Mesenchymal stem cell (in vitro differentiated cells and primary cell): ENCODE measurements at regions not wholly inside any gene's neighbourhood (a gene's known extent, or its start where the extent isn't known, plus 50 kb on each side); places are given as distances from the start of the nearest gene placed in this dataset.

Experiments used
- DNase-seq: peaks from one replicate; pipeline ENCODE4 v3.0.0-alpha.2; 2013
- H2AFZ ChIP-seq: one replicate; pipeline ENCODE4 v1.6.1; 2013; ENCODE audit warnings: low read depth, mild to moderate bottlenecking, control low read depth, inconsistent platforms, low read length, moderate library complexity
- H2AK5ac ChIP-seq: 2 replicates; pipeline ENCODE4 v1.6.1; 2013; ENCODE audit warnings: low read length, moderate library complexity, mild to moderate bottlenecking, inconsistent platforms; ENCODE audit not compliant: severe bottlenecking
- H2BK120ac ChIP-seq: one replicate; pipeline ENCODE4 v1.6.1; 2013; ENCODE audit warnings: low read depth, mild to moderate bottlenecking, inconsistent platforms, low read length, moderate library complexity
- H2BK12ac ChIP-seq, 2 experiments: one replicate each; pipeline ENCODE4 v1.6.1; 2013; ENCODE audit warnings: inconsistent platforms in 2 of 2, low read length in 2 of 2, mild to moderate bottlenecking in 2 of 2, moderate library complexity in 2 of 2, control low read depth in 1 of 2
- H2BK15ac ChIP-seq: one replicate; pipeline ENCODE4 v1.6.1; 2013; ENCODE audit warnings: mild to moderate bottlenecking, low read depth, inconsistent platforms; ENCODE audit not compliant: poor library complexity, severe bottlenecking
- H2BK5ac ChIP-seq: 2 replicates; pipeline ENCODE4 v1.6.1; 2013; ENCODE audit warnings: low read depth, mild to moderate bottlenecking, low read length, control low read depth, inconsistent platforms; ENCODE audit not compliant: poor library complexity, severe bottlenecking
- H3K14ac ChIP-seq, 2 experiments: one replicate each; pipeline ENCODE4 v1.6.1; 2013; ENCODE audit warnings: inconsistent platforms in 2 of 2, low read length in 2 of 2, control low read depth in 1 of 2, mild to moderate bottlenecking in 1 of 2, moderate library complexity in 1 of 2
- H3K18ac ChIP-seq, 2 experiments: one replicate each; pipeline ENCODE4 v1.6.1; 2013; ENCODE audit warnings: inconsistent platforms in 2 of 2, low read length in 2 of 2, control low read depth in 1 of 2, low read depth in 1 of 2, mild to moderate bottlenecking in 1 of 2
- H3K23ac ChIP-seq, 2 experiments: one replicate each; pipeline ENCODE4 v1.6.1; 2013; ENCODE audit warnings: inconsistent platforms in 2 of 2, low read length in 2 of 2, mild to moderate bottlenecking in 2 of 2, moderate library complexity in 2 of 2, control low read depth in 1 of 2
- H3K27ac ChIP-seq: 2 replicates; pipeline ENCODE4 v1.5.1; 2013; ENCODE audit warnings: mild to moderate bottlenecking, moderate library complexity, low read length, control low read depth, inconsistent platforms; ENCODE audit not compliant: poor library complexity, severe bottlenecking
- H3K27me3 ChIP-seq, 2 experiments: 2 replicates each; pipeline versions ENCODE4 v1.6.1 to v1.7.0; 2013; ENCODE audit warnings: low read length in 2 of 2, mild to moderate bottlenecking in 2 of 2, moderate library complexity in 2 of 2, control low read depth in 1 of 2, inconsistent platforms in 1 of 2; ENCODE audit not compliant: control insufficient read depth in 1 of 2, insufficient read depth in 1 of 2
- H3K36me3 ChIP-seq, 2 experiments: 2 replicates each; pipeline versions ENCODE4 v1.6.1 to v1.7.0; 2013; ENCODE audit warnings: low read length in 2 of 2, control low read depth in 1 of 2, inconsistent platforms in 1 of 2, low read depth in 1 of 2, mild to moderate bottlenecking in 1 of 2; ENCODE audit not compliant: insufficient read depth in 2 of 2, control insufficient read depth in 1 of 2
- H3K4ac ChIP-seq, 2 experiments: one replicate each; pipeline ENCODE4 v1.6.1; 2013; ENCODE audit warnings: inconsistent platforms in 2 of 2, low read length in 2 of 2, mild to moderate bottlenecking in 2 of 2, moderate library complexity in 2 of 2, control low read depth in 1 of 2, low read depth in 1 of 2
- H3K4me1 ChIP-seq: 2 replicates; pipeline ENCODE4 v1.6.1; 2013; ENCODE audit warnings: low read depth, low read length, control low read depth; ENCODE audit not compliant: control insufficient read depth, insufficient read depth
- H3K4me2 ChIP-seq: 2 replicates; pipeline ENCODE4 v1.6.1; 2013; ENCODE audit warnings: low read length, mild to moderate bottlenecking, inconsistent platforms; ENCODE audit not compliant: poor library complexity, severe bottlenecking
- H3K4me3 ChIP-seq, 2 experiments: 2 replicates each; pipeline versions ENCODE4 v1.5.1 to v1.7.0; 2013; ENCODE audit warnings: low read length in 2 of 2, mild to moderate bottlenecking in 2 of 2, control low read depth in 1 of 2, low read depth in 1 of 2; ENCODE audit not compliant: insufficient read depth in 1 of 2
- H3K79me1 ChIP-seq: replicated peaks from 2 replicates; pipeline ENCODE4 v1.6.1; 2013; ENCODE audit warnings: mild to moderate bottlenecking, control low read depth, low read length, inconsistent platforms; ENCODE audit not compliant: poor library complexity, severe bottlenecking
- H3K9ac ChIP-seq: 2 replicates; pipeline ENCODE4 v1.7.0; 2013; ENCODE audit warnings: mild to moderate bottlenecking, low read length, moderate library complexity
- H3K9me3 ChIP-seq: 2 replicates; pipeline ENCODE4 v1.7.0; 2013; ENCODE audit warnings: mild to moderate bottlenecking, low read length; ENCODE audit not compliant: control insufficient read depth
- H4K8ac ChIP-seq: one replicate; pipeline ENCODE4 v1.6.1; 2013; ENCODE audit warnings: inconsistent platforms, mild to moderate bottlenecking, low read length, moderate library complexity
- H4K91ac ChIP-seq: one replicate; pipeline ENCODE4 v1.6.1; 2013; ENCODE audit warnings: mild to moderate bottlenecking, low read length, inconsistent platforms
- WGBS: methylation state at CpG from one replicate; pipeline ENCODE4 v1.1.7; 2013; ENCODE audit warnings: mixed read lengths; 5-methylcytosine and 5-hydroxymethylcytosine counted together

GRCh38 chr20:12614764-12615163 is 394.0 kb upstream of the SPTLC3 start:
- no peak for DNase-seq
- Histone ChIP-seq H4K8ac (no peak overlapping the region), H3K36me3 (no peaks in the 10 kb centered on the region), H2BK15ac (no peak overlapping the region), H3K4ac (no peak overlapping the region), H4K91ac (no peak overlapping the region), H2AK5ac (no peak overlapping the region), H3K14ac (no peak overlapping the region), H2AFZ (no peak overlapping the region), H3K4me1 (no peaks in the 10 kb centered on the region), H3K4me2 (no peak overlapping the region), H2BK120ac (no peak overlapping the region), H3K27me3 (no peaks in the 10 kb centered on the region), H3K23ac (no peak overlapping the region), H3K9me3 (peaks cover 6% of the 10 kb centered on the region), H3K27ac (no peak overlapping the region), H2BK5ac (no peak overlapping the region), H3K4me3 (no peak overlapping the region), H3K18ac (no peak overlapping the region), H3K9ac (no peak overlapping the region), H3K79me1 (no peaks in the 10 kb centered on the region), H2BK12ac (no peak overlapping the region)
- 89% methylated on average over 1 of the region's 1 CpG for WGBS

GRCh38 chr20:12617076-12617475 is 391.7 kb upstream of the SPTLC3 start:
- H3K4me1 ChIP-seq: no peaks in the 10 kb centered on the region
- WGBS: 86% methylated on average over 5 of the region's 5 CpGs
- H2BK15ac ChIP-seq: no peak overlapping the region
- no peak overlapping the region for H2BK12ac ChIP-seq
- no peaks in the 10 kb centered on the region for H3K27me3 ChIP-seq
- H4K91ac ChIP-seq: no peak overlapping the region
- H3K79me1 ChIP-seq: no peaks in the 10 kb centered on the region
- no peak overlapping the region for H3K9ac ChIP-seq
- no peak overlapping the region for H3K4ac ChIP-seq
- H3K23ac ChIP-seq: no peak overlapping the region
- H4K8ac ChIP-seq: no peak overlapping the region
- H2BK120ac ChIP-seq: no peak overlapping the region
- H3K4me3 ChIP-seq: no peak overlapping the region
- no peak overlapping the region for H2BK5ac ChIP-seq
- H3K4me2 ChIP-seq: no peak overlapping the region
- H3K9me3 ChIP-seq: peaks cover 6% of the 10 kb centered on the region
- no peak overlapping the region for H3K14ac ChIP-seq
- no peaks in the 10 kb centered on the region for H3K36me3 ChIP-seq
- no peak overlapping the region for H2AFZ ChIP-seq
- no peak for DNase-seq
- H2AK5ac ChIP-seq: no peak overlapping the region
- H3K27ac ChIP-seq: no peak overlapping the region
- H3K18ac ChIP-seq: no peak overlapping the region

DNA sequence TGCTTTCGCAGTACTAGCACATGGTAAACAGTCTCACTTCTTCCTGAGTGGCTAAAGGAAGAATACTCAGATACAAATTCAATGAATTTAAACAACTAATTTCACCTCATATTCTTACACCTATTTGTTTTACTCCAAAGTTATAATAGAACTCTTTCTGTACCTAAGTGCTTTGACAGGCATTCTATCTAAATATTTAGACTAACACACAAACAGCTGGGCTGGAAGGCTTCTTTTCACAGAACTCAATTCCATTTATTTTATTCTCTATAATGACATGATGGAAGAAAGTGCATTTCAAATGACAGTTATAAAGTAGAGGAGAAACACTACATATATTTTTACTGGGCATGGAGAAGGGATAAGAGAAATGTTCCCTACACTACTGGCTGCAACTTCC is 384.9 kb upstream of the SPTLC3 start:
- no peak overlapping the region for H2BK12ac ChIP-seq
- H4K91ac ChIP-seq: no peak overlapping the region
- H3K36me3 ChIP-seq: no peaks in the 10 kb centered on the region
- no peaks in the 10 kb centered on the region for H3K4me1 ChIP-seq
- 100% methylated on average over 1 of the region's 1 CpG for WGBS
- H3K27ac ChIP-seq: no peak overlapping the region
- H3K4ac ChIP-seq: no peak overlapping the region
- peaks cover 9% of the 10 kb centered on the region for H3K9me3 ChIP-seq
- H3K4me3 ChIP-seq: no peak overlapping the region
- no peak overlapping the region for H3K9ac ChIP-seq
- no peak overlapping the region for H4K8ac ChIP-seq
- no peak overlapping the region for H3K14ac ChIP-seq
- no peak overlapping the region for H2BK120ac ChIP-seq
- no peak overlapping the region for H2AK5ac ChIP-seq
- H3K79me1 ChIP-seq: no peaks in the 10 kb centered on the region
- DNase-seq: peak; percentile 1
- H3K4me2 ChIP-seq: no peak overlapping the region
- H3K18ac ChIP-seq: no peak overlapping the region
- no peak overlapping the region for H2BK5ac ChIP-seq
- H2AFZ ChIP-seq: no peak overlapping the region
- H2BK15ac ChIP-seq: no peak overlapping the region
- H3K27me3 ChIP-seq: no peaks in the 10 kb centered on the region
- no peak overlapping the region for H3K23ac ChIP-seq

GRCh38 chr20:12627485-12627884 is 381.3 kb upstream of the SPTLC3 start:
- Histone ChIP-seq H3K18ac (no peak overlapping the region), H2AK5ac (no peak overlapping the region), H3K4me1 (no peaks in the 10 kb centered on the region), H3K4me2 (no peak overlapping the region), H2AFZ (no peak overlapping the region), H3K23ac (no peak overlapping the region), H2BK15ac (no peak overlapping the region), H2BK5ac (no peak overlapping the region), H3K9ac (no peak overlapping the region), H4K91ac (no peak overlapping the region), H3K14ac (no peak overlapping the region), H3K36me3 (no peaks in the 10 kb centered on the region), H3K27me3 (no peaks in the 10 kb centered on the region), H3K4me3 (no peak overlapping the region), H3K27ac (no peak overlapping the region), H4K8ac (no peak overlapping the region), H2BK120ac (no peak overlapping the region), H2BK12ac (no peak overlapping the region), H3K9me3 (peaks cover 12% of the 10 kb centered on the region), H3K79me1 (no peaks in the 10 kb centered on the region), H3K4ac (no peak overlapping the region)
- peak; percentile 64 for DNase-seq
- WGBS: no CpG with 5 or more reads among the region's 4 CpGs
